RWPE1 (cell line): ENCODE measurements at regions not wholly inside any gene's neighbourhood (a gene's known extent, or its start where the extent isn't known, plus 50 kb on each side); places are given as distances from the start of the nearest gene placed in this dataset.

Source experiments
- CTCF ChIA-PET: fragments of 350-600 bp; sonication (Branson Sonifier 250); formaldehyde crosslinking; extraction: SDS; loops from one replicate; lab custom pipeline; 2021; lab: Yijun Ruan, JAX
- POLR2A ChIA-PET: fragments of 400-600 bp; formaldehyde crosslinking; extraction: SDS; loops from one replicate; lab custom pipeline; 2020; ENCODE audit warnings: antibody characterized with exemption; ENCODE audit not compliant: low non-redundant PET; lab: Yijun Ruan, JAX
- DNase-seq: peaks from one replicate; pipeline ENCODE4 v3.0.0; 2012; ENCODE audit warnings: low spot score
- H3K27ac ChIP-seq: fragments of 450-650 bp; 2 replicates; pipeline ENCODE4 v1.5.1; 2017
- TF ChIP-seq, protein P1 (sequence below): fragments of 450-650 bp; conservative IDR thresholded peaks from 2 replicates; pipeline ENCODE4 v1.5.1; 2017; ENCODE audit warnings: low read depth, mild to moderate bottlenecking

DNA sequence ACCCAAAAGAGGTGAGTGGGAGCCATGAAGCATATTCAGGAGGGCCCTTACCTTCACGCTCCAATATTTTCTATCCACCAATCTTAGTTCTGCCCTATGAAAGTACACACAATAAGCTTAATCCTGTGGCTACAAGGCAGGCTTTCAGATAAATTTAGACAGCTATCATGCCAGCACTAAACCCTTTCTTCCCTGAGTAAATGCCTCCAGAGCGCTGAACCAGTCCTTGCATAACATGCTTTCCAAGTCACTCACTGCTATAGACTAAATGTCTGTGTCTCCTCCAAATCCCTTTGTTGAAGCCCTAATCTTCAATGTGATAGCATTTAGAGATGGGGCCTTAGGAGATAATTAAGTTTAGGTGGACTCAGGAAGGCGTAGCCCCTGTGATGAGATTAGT is 50.3 kb upstream of the FIBIN start:
- TF ChIP-seq, protein P1, sequence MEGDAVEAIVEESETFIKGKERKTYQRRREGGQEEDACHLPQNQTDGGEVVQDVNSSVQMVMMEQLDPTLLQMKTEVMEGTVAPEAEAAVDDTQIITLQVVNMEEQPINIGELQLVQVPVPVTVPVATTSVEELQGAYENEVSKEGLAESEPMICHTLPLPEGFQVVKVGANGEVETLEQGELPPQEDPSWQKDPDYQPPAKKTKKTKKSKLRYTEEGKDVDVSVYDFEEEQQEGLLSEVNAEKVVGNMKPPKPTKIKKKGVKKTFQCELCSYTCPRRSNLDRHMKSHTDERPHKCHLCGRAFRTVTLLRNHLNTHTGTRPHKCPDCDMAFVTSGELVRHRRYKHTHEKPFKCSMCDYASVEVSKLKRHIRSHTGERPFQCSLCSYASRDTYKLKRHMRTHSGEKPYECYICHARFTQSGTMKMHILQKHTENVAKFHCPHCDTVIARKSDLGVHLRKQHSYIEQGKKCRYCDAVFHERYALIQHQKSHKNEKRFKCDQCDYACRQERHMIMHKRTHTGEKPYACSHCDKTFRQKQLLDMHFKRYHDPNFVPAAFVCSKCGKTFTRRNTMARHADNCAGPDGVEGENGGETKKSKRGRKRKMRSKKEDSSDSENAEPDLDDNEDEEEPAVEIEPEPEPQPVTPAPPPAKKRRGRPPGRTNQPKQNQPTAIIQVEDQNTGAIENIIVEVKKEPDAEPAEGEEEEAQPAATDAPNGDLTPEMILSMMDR: no peak
- DNase-seq: no peak
- POLR2A ChIA-PET: no interaction called here
- no peak overlapping the region for H3K27ac ChIP-seq
- CTCF ChIA-PET: no interaction called here
